ACC112 (cell line): ENCODE measurements at regions not wholly inside any gene's neighbourhood (a gene's known extent, or its start where the extent isn't known, plus 50 kb on each side); places are given as distances from the start of the nearest gene placed in this dataset.
A peak's percentile ranks its signal among the peaks of the same experiment; 100 is the strongest.

ENCODE experiments used
- H2AFZ ChIP-seq: fragments of 200-600 bp; sonication (generic); one replicate; pipeline ENCODE4 v1.6.0; 2017; ENCODE audit warnings: antibody characterized with exemption, low read length; ENCODE audit not compliant: unreplicated experiment
- H3K27ac ChIP-seq: fragments of 200-600 bp; sonication (generic); 2 replicates; pipeline ENCODE4 v1.5.1; 2014; ENCODE audit warnings: low read depth, mild to moderate bottlenecking, antibody characterized with exemption, low read length, moderate library complexity
- H3K27me3 ChIP-seq: fragments of 200-600 bp; sonication (generic); 2 replicates; pipeline ENCODE4 v1.6.1; 2014; ENCODE audit warnings: mild to moderate bottlenecking, antibody characterized with exemption, low read length, moderate library complexity, mixed read lengths; ENCODE audit not compliant: insufficient read depth
- H3K36me3 ChIP-seq: fragments of 200-600 bp; sonication (generic); 2 replicates; pipeline ENCODE4 v1.6.1; 2016; ENCODE audit warnings: mild to moderate bottlenecking, antibody characterized with exemption, low read length, moderate library complexity, mixed read lengths; ENCODE audit not compliant: insufficient read depth
- H3K4me1 ChIP-seq: fragments of 200-600 bp; sonication (generic); one replicate; pipeline ENCODE4 v1.6.1; 2016; ENCODE audit warnings: low read length, mixed read lengths; ENCODE audit not compliant: insufficient read depth, unreplicated experiment, control insufficient read depth
- H3K4me3 ChIP-seq: fragments of 200-600 bp; sonication (generic); 2 replicates; pipeline ENCODE4 v1.5.1; 2014; ENCODE audit warnings: mild to moderate bottlenecking, low read depth, low read length
- H3K79me2 ChIP-seq: fragments of 200-600 bp; sonication (generic); one replicate; pipeline ENCODE4 v1.6.0; 2016; ENCODE audit warnings: low read length; ENCODE audit not compliant: control insufficient read depth, unreplicated experiment, insufficient read depth

DNA sequence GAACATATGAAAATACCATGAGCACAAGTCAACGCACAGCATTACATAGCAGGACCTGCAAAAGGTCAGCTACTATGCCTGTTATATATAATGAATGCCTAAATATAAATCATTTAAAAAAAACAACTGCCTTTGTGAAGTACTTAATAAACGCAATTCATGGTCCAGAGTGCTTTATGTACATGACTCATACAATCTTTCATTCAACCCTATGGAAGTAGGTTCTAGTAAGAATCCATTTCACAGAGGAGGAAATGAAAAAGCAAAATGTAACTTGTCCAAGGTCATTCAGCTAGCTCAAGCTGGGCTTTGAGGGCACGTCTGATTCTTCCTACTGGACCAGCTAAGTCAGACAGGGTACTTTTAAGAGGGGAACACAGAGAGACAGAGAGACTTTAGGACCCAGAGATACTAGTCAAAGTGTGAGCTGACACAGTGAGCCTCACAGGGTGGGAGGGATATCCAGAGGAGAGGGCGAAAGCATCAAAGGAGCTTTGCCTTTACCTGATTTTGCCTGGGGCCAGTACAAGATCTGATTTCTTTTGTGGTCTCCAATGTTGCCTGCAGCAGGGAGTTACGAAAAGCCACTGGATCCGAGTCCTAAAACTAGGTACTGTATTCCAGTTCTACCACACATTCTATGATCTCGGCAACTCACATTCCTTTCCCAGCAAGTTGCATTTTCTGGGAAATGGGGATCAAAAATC, 83.4 kb upstream of the ZFHX3 start:
- H3K27ac ChIP-seq = no peak overlapping the region
- H3K79me2 ChIP-seq = no peaks in the 10 kb centered on the region
- no peak overlapping the region for H2AFZ ChIP-seq
- no peak overlapping the region for H3K4me3 ChIP-seq
- H3K4me1 ChIP-seq = peaks cover 6% of the 10 kb centered on the region
- H3K36me3 ChIP-seq = no peaks in the 10 kb centered on the region; the same call in 1 of the 2 replicates
- no peaks in the 10 kb centered on the region for H3K27me3 ChIP-seq

DNA sequence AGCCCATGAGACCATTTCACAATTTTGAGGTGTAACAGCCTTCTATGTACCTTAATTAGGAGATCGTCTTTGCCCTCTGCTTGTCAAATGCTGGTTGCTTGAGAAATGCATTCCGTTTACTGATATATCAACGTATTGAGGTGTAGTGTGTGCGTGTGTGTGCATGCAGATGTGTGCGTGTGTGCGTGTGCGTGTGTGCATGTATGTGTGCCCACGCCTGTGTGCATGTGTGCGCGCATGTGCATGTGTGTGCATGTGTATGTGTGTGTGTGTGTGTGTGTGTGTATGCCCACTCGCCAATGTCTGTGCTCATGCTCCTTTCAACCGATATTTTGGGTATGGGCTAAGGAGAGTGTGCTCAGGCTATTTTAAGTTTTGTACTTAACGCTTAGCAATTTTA, 81.5 kb upstream of the ZFHX3 start:
- H3K27me3 ChIP-seq = no peaks in the 10 kb centered on the region
- no peak overlapping the region for H2AFZ ChIP-seq
- no peak overlapping the region for H3K27ac ChIP-seq
- H3K4me1 ChIP-seq = peaks cover 12% of the 10 kb centered on the region
- H3K79me2 ChIP-seq = no peaks in the 10 kb centered on the region
- H3K4me3 ChIP-seq = no peak overlapping the region
- no peaks in the 10 kb centered on the region; the same call in 1 of the 2 replicates for H3K36me3 ChIP-seq

DNA sequence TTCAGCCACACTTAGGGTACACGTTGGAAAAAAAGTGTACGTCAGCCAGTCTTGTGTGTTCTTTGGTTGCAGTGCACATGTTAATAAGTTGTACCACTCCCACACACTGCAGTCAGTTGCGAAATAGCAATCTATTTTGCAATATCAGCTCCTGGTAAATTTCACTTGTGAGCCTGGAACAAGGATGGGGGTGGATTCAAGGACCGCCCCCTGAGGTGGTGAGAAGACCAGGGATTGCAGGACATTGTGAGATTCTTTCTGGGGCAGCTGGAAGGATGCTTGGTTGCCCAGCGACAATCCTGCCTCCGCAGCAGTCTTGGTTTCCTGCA, 78.6 kb upstream of the ZFHX3 start:
- Histone ChIP-seq H3K27me3 (no peaks in the 10 kb centered on the region), H2AFZ (no peak overlapping the region), H3K4me1 (peaks cover 18% of the 10 kb centered on the region), H3K36me3 (no peaks in the 10 kb centered on the region; the same call in 1 of the 2 replicates), H3K27ac (peak overlapping the region; percentile 82), H3K79me2 (no peaks in the 10 kb centered on the region), H3K4me3 (0 out of 2 replicates have a peak overlapping the region, but pooled peaks have one; percentile 4)

DNA sequence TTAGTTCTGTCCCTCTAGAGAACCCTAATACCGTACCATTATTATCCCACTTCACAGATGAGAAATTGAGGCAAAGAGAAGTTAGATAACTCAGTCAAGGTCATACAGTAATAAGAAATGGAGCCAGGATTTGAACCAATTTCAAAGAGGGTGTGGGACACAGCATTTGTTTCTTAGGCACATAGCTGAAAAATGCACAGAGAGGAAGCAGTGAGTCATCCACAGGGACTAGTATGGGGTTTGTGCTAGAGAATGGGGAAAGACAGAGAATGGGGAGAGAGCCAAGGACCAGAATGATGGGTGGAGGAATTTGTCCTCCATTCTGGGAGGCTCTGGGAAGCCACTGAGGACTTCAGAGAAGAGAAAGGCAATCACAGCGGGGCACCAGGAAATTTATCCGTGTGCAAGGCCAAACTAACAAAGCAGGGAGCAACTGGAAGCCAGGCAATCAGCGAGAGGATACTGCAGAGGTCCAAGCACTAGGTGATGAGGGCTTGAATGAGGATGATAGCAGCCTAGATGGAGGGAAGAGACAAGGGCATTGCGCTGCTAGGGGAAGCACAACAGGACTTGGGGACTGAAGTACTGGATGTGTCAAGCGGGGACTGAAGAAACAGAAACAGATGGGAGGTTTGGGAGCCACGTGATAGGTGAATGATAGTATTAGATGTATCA, 78.1 kb upstream of the ZFHX3 start:
- no peaks in the 10 kb centered on the region for H3K27me3 ChIP-seq
- peak overlapping the region; percentile 82 for H3K27ac ChIP-seq

DNA sequence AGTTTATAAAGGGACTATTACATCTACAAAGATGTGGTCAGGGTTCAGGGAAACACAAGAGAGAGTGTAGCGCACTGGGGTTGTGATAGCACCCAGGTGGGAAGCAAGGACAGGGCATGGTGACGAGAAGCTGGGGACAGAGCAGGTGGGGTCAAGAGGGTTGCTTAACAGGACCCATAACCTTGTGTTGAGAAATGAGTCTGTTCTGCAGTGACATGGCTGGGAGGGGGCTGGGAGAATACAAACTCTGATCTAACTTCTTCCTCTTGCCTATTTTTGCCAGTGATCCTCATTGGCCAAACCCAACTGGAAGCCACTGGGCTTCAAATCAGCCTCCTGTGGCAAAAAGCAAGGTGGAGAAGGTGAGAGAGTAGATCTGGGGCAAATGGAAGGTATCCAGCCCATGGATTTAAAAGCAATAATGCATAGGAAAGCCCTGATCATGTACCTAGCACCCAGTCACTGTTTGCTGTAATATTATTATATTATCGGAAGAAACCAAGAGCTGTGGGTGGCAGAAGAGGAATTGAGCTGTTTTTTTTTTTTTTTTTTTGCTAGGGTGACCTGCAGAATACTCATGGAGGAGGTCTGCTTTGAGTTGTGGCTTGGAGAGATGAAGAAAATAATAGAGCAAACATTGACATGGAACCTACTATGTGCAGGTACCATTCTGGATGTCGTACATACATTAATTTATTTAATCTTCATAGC, 76.9 kb upstream of the ZFHX3 start:
- Histone ChIP-seq H2AFZ (no peak overlapping the region), H3K27me3 (no peaks in the 10 kb centered on the region), H3K27ac (no peak overlapping the region)

More for the DNA sequence above, 78.1 kb upstream of the ZFHX3 start:
- H3K4me1 ChIP-seq = peaks cover 18% of the 10 kb centered on the region
- H3K4me3 ChIP-seq = 0 out of 2 replicates have a peak overlapping the region, but pooled peaks have one; percentile 4
- H3K36me3 ChIP-seq = no peaks in the 10 kb centered on the region; the same call in 1 of the 2 replicates
- peak overlapping the region; percentile 10 for H2AFZ ChIP-seq
- no peaks in the 10 kb centered on the region for H3K79me2 ChIP-seq

DNA sequence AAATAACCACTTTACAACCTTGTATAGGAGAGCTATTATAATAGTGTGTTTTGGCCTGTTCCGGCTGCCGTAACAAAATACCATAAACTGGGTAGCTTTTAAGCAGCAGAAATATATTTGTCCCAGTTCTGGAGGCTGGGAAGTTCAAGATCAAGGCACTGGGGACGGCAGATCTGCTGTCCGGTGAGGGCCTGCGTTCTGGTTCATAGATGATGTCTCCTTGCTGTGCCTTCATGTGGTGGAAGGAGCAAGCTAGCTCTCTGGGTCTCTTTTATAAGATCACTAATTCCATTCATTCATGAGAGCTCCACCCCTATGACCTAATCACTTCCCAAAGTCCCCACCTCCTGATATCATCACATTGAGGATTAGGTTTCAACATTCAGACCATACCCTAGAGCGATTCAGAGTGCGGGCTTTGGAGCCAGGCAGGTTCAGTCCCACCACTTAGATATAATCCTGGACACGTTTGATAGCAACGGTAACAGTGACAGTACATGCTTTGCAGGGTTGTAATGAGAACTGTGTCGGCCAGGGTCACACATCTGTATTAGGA, 76.2 kb upstream of the ZFHX3 start:
- H3K79me2 ChIP-seq = no peaks in the 10 kb centered on the region
- H3K4me1 ChIP-seq = peaks cover 18% of the 10 kb centered on the region
- H3K36me3 ChIP-seq = no peaks in the 10 kb centered on the region; the same call in 1 of the 2 replicates
- H2AFZ ChIP-seq = no peak overlapping the region
- H3K27ac ChIP-seq = no peak overlapping the region
- no peaks in the 10 kb centered on the region for H3K27me3 ChIP-seq
- H3K4me3 ChIP-seq = no peak overlapping the region

More for the DNA sequence above, 76.9 kb upstream of the ZFHX3 start:
- H3K36me3 ChIP-seq = no peaks in the 10 kb centered on the region; the same call in 1 of the 2 replicates
- H3K4me3 ChIP-seq = no peak overlapping the region
- no peaks in the 10 kb centered on the region for H3K79me2 ChIP-seq
- H3K4me1 ChIP-seq = peaks cover 18% of the 10 kb centered on the region

DNA sequence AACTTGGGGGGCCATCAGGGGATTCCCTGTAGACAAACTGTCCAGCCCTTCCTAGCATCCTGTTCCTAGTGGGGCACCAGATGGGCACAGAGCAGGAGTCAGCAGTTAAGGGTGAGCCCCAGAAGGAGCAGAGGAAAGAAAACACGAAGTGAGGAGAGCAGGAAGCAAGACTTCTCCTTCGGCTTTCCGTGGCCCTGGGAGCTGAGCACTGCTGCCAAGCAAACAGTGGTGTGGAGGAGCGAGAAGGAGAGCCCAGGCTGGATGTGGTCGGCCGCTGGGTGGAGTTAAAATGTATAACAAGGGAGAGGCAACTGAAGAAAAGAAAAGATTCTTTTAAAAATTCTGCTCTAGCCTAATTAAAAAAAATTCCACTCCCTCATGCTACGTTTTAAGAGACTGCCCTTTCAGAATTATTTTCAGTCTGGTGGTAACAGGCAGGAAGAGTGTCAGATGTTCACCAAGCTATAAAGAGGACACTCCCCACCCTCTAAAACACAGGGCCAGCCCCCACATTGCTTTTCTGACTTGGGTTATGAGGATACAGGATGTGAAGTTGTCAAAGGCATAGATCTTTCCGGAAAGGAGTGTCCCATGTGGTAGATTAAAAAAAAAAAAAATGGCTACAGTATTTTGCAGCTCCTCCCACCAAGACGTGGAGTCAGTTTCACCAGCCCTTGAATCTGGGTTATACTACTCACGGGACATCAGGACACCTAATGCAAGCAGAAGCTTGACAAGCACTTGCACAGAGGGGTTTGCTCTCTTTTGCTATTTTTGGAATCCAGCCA, 74.9 kb upstream of the ZFHX3 start:
- H3K4me1 ChIP-seq = peaks cover 18% of the 10 kb centered on the region
- no peaks in the 10 kb centered on the region; the same call in 1 of the 2 replicates for H3K36me3 ChIP-seq
- H3K27me3 ChIP-seq = no peaks in the 10 kb centered on the region
- H3K79me2 ChIP-seq = no peaks in the 10 kb centered on the region
- H2AFZ ChIP-seq = no peak overlapping the region
- no peak overlapping the region for H3K4me3 ChIP-seq
- H3K27ac ChIP-seq = no peak overlapping the region

DNA sequence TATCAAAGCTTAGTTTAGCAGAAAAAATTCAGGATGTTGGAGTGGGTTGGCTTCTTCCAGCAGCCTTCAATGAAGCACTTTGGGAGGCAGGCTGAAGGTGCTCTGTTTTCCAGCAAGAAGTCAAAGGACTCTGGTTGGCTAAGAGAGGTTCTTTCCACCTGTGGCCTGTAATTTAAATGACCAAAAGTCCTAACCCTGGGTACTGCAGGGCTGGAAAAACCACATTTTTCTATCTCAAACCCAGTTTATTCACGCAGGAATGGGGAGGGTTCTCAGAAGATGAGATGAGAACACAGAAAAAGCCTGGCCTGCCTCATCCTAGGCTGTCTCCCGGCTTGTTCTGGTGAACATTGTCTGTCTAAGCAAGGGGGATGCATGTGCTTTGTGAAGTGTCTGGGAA, 68.6 kb upstream of the ZFHX3 start:
- Histone ChIP-seq H3K27me3 (no peaks in the 10 kb centered on the region), H3K4me3 (no peak overlapping the region), H3K79me2 (no peaks in the 10 kb centered on the region), H2AFZ (no peak overlapping the region), H3K27ac (no peak overlapping the region), H3K4me1 (no peaks in the 10 kb centered on the region), H3K36me3 (no peaks in the 10 kb centered on the region)

DNA sequence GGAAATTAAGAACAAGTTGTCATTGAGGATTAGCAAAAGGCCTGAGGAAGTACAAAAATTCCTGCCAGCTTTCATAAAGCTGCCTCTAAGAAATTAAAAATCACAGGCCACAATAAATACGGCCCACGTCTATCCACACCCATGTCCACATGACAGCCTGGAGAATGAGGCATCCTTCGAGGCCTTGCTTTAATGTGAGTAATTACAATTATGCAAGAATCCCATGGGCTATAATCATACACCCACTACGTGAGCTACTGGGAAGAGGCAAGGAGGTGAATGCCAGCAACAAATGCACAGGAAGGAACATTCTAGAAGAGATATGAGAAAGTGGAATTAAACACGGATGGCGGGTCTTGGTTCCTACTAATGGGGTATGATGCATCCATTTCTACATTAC, 65.4 kb upstream of the ZFHX3 start:
- Histone ChIP-seq H3K4me1 (no peaks in the 10 kb centered on the region), H3K27ac (no peak overlapping the region), H2AFZ (peak overlapping the region; percentile 48), H3K4me3 (no peak overlapping the region), H3K36me3 (no peaks in the 10 kb centered on the region), H3K27me3 (no peaks in the 10 kb centered on the region), H3K79me2 (no peaks in the 10 kb centered on the region)
